ENCODE measurements at regions not wholly inside any gene's neighbourhood (a gene's known extent, or its start where the extent isn't known, plus 50 kb on each side); places are given as distances from the start of the nearest gene placed in this dataset.
"Not testable (repeated sequence)": the region's sequence is repeated elsewhere in the genome, so short reads cannot be mapped to it uniquely, and the experiment has no call there.

- no peak for DNase-seq (ENCODE audit: low read depth)
Measured at GRCh38 chr17:59494757-59495368, 70.5 kb upstream of the DHX40 start.

- no peak for DNase-seq (ENCODE audit: low read depth)
Measured at GRCh38 chr17:59496178-59496577, 69.2 kb upstream of the DHX40 start.

- no peak for DNase-seq (ENCODE audit: low read depth)
Measured at GRCh38 chr17:59498530-59499307, 66.7 kb upstream of the DHX40 start.

GRCh38 chr17:59500086-59500655, 65.2 kb upstream of the DHX40 start:
- DNase-seq (ENCODE audit: low read depth), result not testable (repeated sequence)

- no peak for DNase-seq (ENCODE audit: low read depth)
Measured at GRCh38 chr17:59501690-59502089, 63.7 kb upstream of the DHX40 start.

- no peak for DNase-seq (ENCODE audit: low read depth)
Measured at GRCh38 chr17:59502800-59503199, 62.6 kb upstream of the DHX40 start.

- no peak for DNase-seq (ENCODE audit: low read depth)
Measured at GRCh38 chr17:59503500-59503899, 61.9 kb upstream of the DHX40 start.

GRCh38 chr17:59504821-59505220, 60.6 kb upstream of the DHX40 start:
- DNase-seq (ENCODE audit: low read depth), result no peak

GRCh38 chr17:59505610-59506276, 59.7 kb upstream of the DHX40 start:
- no peak for DNase-seq (ENCODE audit: low read depth)

- DNase-seq (ENCODE audit: low read depth), result peak; percentile 58
Measured at GRCh38 chr17:59506894-59507726, 58.3 kb upstream of the DHX40 start.

- no peak for DNase-seq (ENCODE audit: low read depth)
Measured at GRCh38 chr17:59508999-59509625, 56.3 kb upstream of the DHX40 start.

- DNase-seq (ENCODE audit: low read depth), result no peak
Measured at GRCh38 chr17:59510611-59511010, 54.8 kb upstream of the DHX40 start.

- no peak for DNase-seq (ENCODE audit: low read depth)
Measured at GRCh38 chr17:59511726-59512125, 53.7 kb upstream of the DHX40 start.

- DNase-seq (ENCODE audit: low read depth), result no peak
Measured at GRCh38 chr17:59512844-59513385, 52.5 kb upstream of the DHX40 start.

GRCh38 chr17:59513934-59514841, 51.2 kb upstream of the DHX40 start:
- DNase-seq (ENCODE audit: low read depth), result no peak

Measured in HT1080 (cell line).